OCI-LY7 (cell line): ENCODE measurements at regions not wholly inside any gene's neighbourhood (a gene's known extent, or its start where the extent isn't known, plus 50 kb on each side); places are given as distances from the start of the nearest gene placed in this dataset.

Experiments used
- BruUV-seq: library from RNA; stranded (reverse); fragments of 400-500 nt; replicated peaks from 2 replicates; lab custom pipeline; 2021; lab: Mats Ljungman, UMichigan
- CTCF ChIA-PET: fragments of 300-600 bp; sonication (Branson Sonifier 250); formaldehyde crosslinking; loops from one replicate; lab custom pipeline; 2022; ENCODE audit warnings: antibody characterized with exemption; ENCODE audit not compliant: unreplicated experiment; lab: Charles Lee
- POLR2A ChIA-PET: fragments of 300-600 bp; sonication (Branson Sonifier 250); formaldehyde crosslinking; loops from one replicate; lab custom pipeline; 2022; ENCODE audit warnings: antibody characterized with exemption; lab: Charles Lee
- DNase-seq: peaks from one replicate; pipeline ENCODE4 v3.0.0-alpha.2; 2015; ENCODE audit warnings: low spot score
- H2AFZ ChIP-seq: fragments of 200-600 bp; sonication (generic), shearing (Covaris generic); 2 replicates; pipeline ENCODE4 v1.6.1; 2014; ENCODE audit warnings: mild to moderate bottlenecking, antibody characterized with exemption, low read length, moderate library complexity
- H3K27ac ChIP-seq: fragments of 200-600 bp; sonication (generic); 2 replicates; pipeline ENCODE4 v1.5.1; 2014; ENCODE audit warnings: mixed run types, low read depth, mild to moderate bottlenecking, moderate library complexity, low read length, inconsistent platforms; ENCODE audit not compliant: poor library complexity, severe bottlenecking
- H3K36me3 ChIP-seq: fragments of 200-600 bp; sonication (generic); 2 replicates; pipeline ENCODE4 v1.6.1; 2014; ENCODE audit warnings: mild to moderate bottlenecking, antibody characterized with exemption, low read length, moderate library complexity, mixed read lengths; ENCODE audit not compliant: insufficient read depth
- H3K4me1 ChIP-seq: fragments of 200-600 bp; sonication (generic); 2 replicates; pipeline ENCODE4 v1.5.1; 2014; ENCODE audit warnings: mild to moderate bottlenecking, low read length; ENCODE audit not compliant: insufficient read depth, poor library complexity, severe bottlenecking
- H3K4me2 ChIP-seq: fragments of 200-600 bp; sonication (generic); 2 replicates; pipeline ENCODE4 v1.6.1; 2014; ENCODE audit warnings: mild to moderate bottlenecking, low read length
- H3K4me3 ChIP-seq: fragments of 200-600 bp; sonication (generic); 2 replicates; pipeline ENCODE4 v1.5.1; 2014; ENCODE audit warnings: mild to moderate bottlenecking, low read depth, low read length; ENCODE audit not compliant: poor library complexity, severe bottlenecking
- H3K79me2 ChIP-seq: fragments of 200-600 bp; sonication (generic); 2 replicates; pipeline ENCODE4 v1.6.1; 2016; ENCODE audit warnings: low read depth, mild to moderate bottlenecking, low read length, moderate library complexity, mixed read lengths; ENCODE audit not compliant: insufficient read depth
- H3K9me2 ChIP-seq: fragments of 200-600 bp; sonication (generic); 2 replicates; pipeline ENCODE4 v1.6.1; 2016; ENCODE audit warnings: mild to moderate bottlenecking, low read length, mixed read lengths; ENCODE audit not compliant: insufficient read depth
- H3K9me3 ChIP-seq: fragments of 200-600 bp; sonication (generic); 2 replicates; pipeline ENCODE4 v1.6.1; 2014; ENCODE audit warnings: mild to moderate bottlenecking, mixed run types, low read length, mixed read lengths
- H4K20me1 ChIP-seq: fragments of 200-600 bp; sonication (generic); 2 replicates; pipeline ENCODE4 v1.6.1; 2014; ENCODE audit warnings: mild to moderate bottlenecking, antibody characterized with exemption, low read length, moderate library complexity, mixed read lengths; ENCODE audit not compliant: insufficient read depth
- CTCF ChIP-seq: fragments of 200-600 bp; sonication (generic); conservative IDR thresholded peaks from 2 replicates; pipeline ENCODE4 v1.5.1; 2014; ENCODE audit warnings: mild to moderate bottlenecking, antibody characterized with exemption, low read length, moderate library complexity, mixed read lengths
- EZH2phosphoT487 ChIP-seq: fragments of 200-600 bp; sonication (generic); IDR thresholded peaks from 2 replicates; pipeline ENCODE4 v1.6.1; 2018; ENCODE audit warnings: low read depth, borderline replicate concordance, mild to moderate bottlenecking, mixed run types, antibody characterized with exemption, low read length, moderate library complexity, mixed read lengths
- intact Hi-C: fragments of 100-400 bp; cut with micrococcal nuclease; formaldehyde crosslinking; loops from one replicate; pipeline ENCODE4 v1.10.0; 2022; ENCODE audit not compliant: unreplicated experiment

GRCh38 chr12:132428936-132429601, 60.9 kb upstream of the FBRSL1 start:
- Histone ChIP-seq H3K9me3 (0 out of 2 replicates have a peak, but pooled peaks cover 3% of the 10 kb centered on the region), H3K79me2 (no peaks in the 10 kb centered on the region), H2AFZ (no peak overlapping the region), H3K4me3 (no peak overlapping the region), H4K20me1 (no peaks in the 10 kb centered on the region), H3K4me2 (no peak overlapping the region), H3K9me2 (no peaks in the 10 kb centered on the region), H3K4me1 (peaks cover 16% of the 10 kb centered on the region), H3K27ac (no peak overlapping the region), H3K36me3 (no peaks in the 10 kb centered on the region)
- intact Hi-C loops = no loop called here
- CTCF ChIA-PET = no interaction called here
- TF ChIP-seq CTCF (no peak), EZH2phosphoT487 (no peak)
- DNase-seq = no peak
- POLR2A ChIA-PET = no interaction called here
- no TSS peak for BruUV-seq

GRCh38 chr12:132427999-132428935, 61.7 kb upstream of the FBRSL1 start:
- peaks cover 16% of the 10 kb centered on the region for H3K4me1 ChIP-seq

More at GRCh38 chr12:132427999-132428935, 61.7 kb upstream of the FBRSL1 start:
- POLR2A ChIA-PET = interaction anchor here (0.6 kb wide), 1 partner anchor 217 kb away, joined by 3 read pairs; no protein-coding TSS in a partner anchor
- Histone ChIP-seq H4K20me1 (no peaks in the 10 kb centered on the region), H3K4me3 (no peak overlapping the region), H3K9me3 (0 out of 2 replicates have a peak, but pooled peaks cover 3% of the 10 kb centered on the region), H3K36me3 (no peaks in the 10 kb centered on the region), H3K79me2 (no peaks in the 10 kb centered on the region), H3K27ac (no peak overlapping the region), H2AFZ (no peak overlapping the region), H3K9me2 (no peaks in the 10 kb centered on the region), H3K4me2 (no peak overlapping the region)
- no peak for DNase-seq
- BruUV-seq = no TSS peak
- no peak for TF ChIP-seq CTCF
- CTCF ChIA-PET = no interaction called here
- intact Hi-C loops = no loop called here
